HepG2 (cell line): ENCODE measurements at regions not wholly inside any gene's neighbourhood (a gene's known extent, or its start where the extent isn't known, plus 50 kb on each side); places are given as distances from the start of the nearest gene placed in this dataset.

Experiments used
- ATAC-seq: fragments of 200-7000 bp; cut with Tn5 transposase; 3 replicates; pipeline ENCODE4 v1.9.1; 2020; ENCODE audit warnings: mild to moderate bottlenecking, moderate library complexity
- BruUV-seq: library from RNA; stranded (reverse); fragments of 400-500 nt; replicated peaks from 2 replicates; lab custom pipeline; 2021; lab: Mats Ljungman, UMichigan
- CTCF ChIA-PET: fragments of 300-600 bp; formaldehyde crosslinking; extraction: SDS; loops from one replicate; lab custom pipeline; 2021; ENCODE audit warnings: low total read pairs, inconsistent platforms, low intra/inter-chr PET ratio; lab: Yijun Ruan, JAX
- POLR2A ChIA-PET: fragments of 350-600 bp; sonication (Branson Sonifier 250); formaldehyde crosslinking; loops from one replicate; lab custom pipeline; 2020; ENCODE audit warnings: antibody characterized with exemption, inconsistent platforms; lab: Yijun Ruan, JAX
- DNase-seq: peaks from one replicate; pipeline ENCODE4 v3.0.0-alpha.2; 2015; ENCODE audit warnings: low spot score
- FAIRE-seq: peaks from 3 replicates; lab custom pipeline; 2011; peaks lifted over from hg19 to GRCh38; lab: Jason Lieb, UNC
- H2AFZ ChIP-seq: one replicate; pipeline ENCODE4 v1.6.1; 2011; ENCODE audit warnings: low read length, inconsistent platforms
- H3K27ac ChIP-seq: fragments of 300-600 bp; 3 replicates; pipeline ENCODE4 v1.8.0; 2011; ENCODE audit warnings: mixed run types, mild to moderate bottlenecking, mixed read lengths, low read length, inconsistent platforms; ENCODE audit not compliant: insufficient read depth; ENCODE audit errors: extremely low read length
- H3K27me3 ChIP-seq, 2 experiments: fragments of 200-600 bp in 1 of 2; 2 replicates in 1 of 2; 3 replicates in 1 of 2; pipeline versions ENCODE4 v1.6.0 to v1.8.0; 2011; ENCODE audit warnings: low read length in 2 of 2, mild to moderate bottlenecking in 2 of 2, moderate library complexity in 2 of 2, inconsistent platforms in 1 of 2; ENCODE audit not compliant: insufficient read depth in 2 of 2, control insufficient read depth in 1 of 2
- H3K36me3 ChIP-seq, 2 experiments: fragments of 200-600 bp in 1 of 2; replicated peaks in 1 of 2; 2 replicates in 1 of 2; 3 replicates in 1 of 2; pipeline versions ENCODE4 v1.5.1 to v1.8.0; 2011; ENCODE audit warnings: low read length in 2 of 2, inconsistent platforms in 1 of 2; ENCODE audit not compliant: insufficient read depth in 2 of 2, control insufficient read depth in 1 of 2
- H3K4me1 ChIP-seq: 2 replicates; pipeline ENCODE4 v1.5.1; 2012; ENCODE audit warnings: low read length, inconsistent platforms; ENCODE audit not compliant: insufficient read depth
- H3K4me2 ChIP-seq: 2 replicates; pipeline ENCODE4 v1.6.0; 2011; ENCODE audit warnings: low read depth, low read length, inconsistent platforms
- H3K4me3 ChIP-seq, 3 experiments: fragments of 200-600 bp in 1 of 3; sonication (generic), shearing (Covaris generic) in 1 of 3; replicated peaks in 1 of 3; 2 replicates each; pipeline ENCODE4 v1.5.1; 2011 to 2016; ENCODE audit warnings: low read length in 3 of 3, inconsistent platforms in 2 of 3, low read depth in 2 of 3, mild to moderate bottlenecking in 2 of 3, control low read depth in 1 of 3, mixed read lengths in 1 of 3; ENCODE audit not compliant: insufficient read depth in 1 of 3
- H3K79me2 ChIP-seq: one replicate; pipeline ENCODE4 v1.6.1; 2011; ENCODE audit warnings: low read length, inconsistent platforms; ENCODE audit not compliant: insufficient read depth
- H3K9ac ChIP-seq: 2 replicates; pipeline ENCODE4 v1.6.0; 2011; ENCODE audit warnings: mild to moderate bottlenecking, low read depth, low read length, inconsistent platforms; ENCODE audit not compliant: insufficient read depth
- H3K9me3 ChIP-seq: 2 replicates; pipeline ENCODE4 v1.5.1; 2012; ENCODE audit warnings: mild to moderate bottlenecking, low read length
- H4K20me1 ChIP-seq: 2 replicates; pipeline ENCODE4 v1.6.0; 2011; ENCODE audit warnings: inconsistent platforms, mild to moderate bottlenecking, low read length, moderate library complexity; ENCODE audit not compliant: insufficient read depth
- EHMT2 ChIP-seq: fragments of 200-600 bp; sonication (generic); IDR thresholded peaks from 2 replicates; pipeline ENCODE4 v1.7.0; 2017; ENCODE audit warnings: antibody characterized with exemption, low read depth, low read length, borderline replicate concordance
- JUNB ChIP-seq: sonication (generic); formaldehyde crosslinking; IDR thresholded peaks from 2 replicates; pipeline ENCODE4 v1.8.0; 2022; ENCODE audit warnings: missing genetic modification reagents, mild to moderate bottlenecking, borderline replicate concordance
- MAFF ChIP-seq: IDR thresholded peaks from 2 replicates; pipeline ENCODE4 v1.6.1; 2011; ENCODE audit warnings: low read depth, low read length, improper control_type of control experiment
- MAFK ChIP-seq, 2 experiments: IDR thresholded peaks in 1 of 2; conservative IDR thresholded peaks in 1 of 2; 2 replicates each; pipeline ENCODE4 v1.6.1; 2011; ENCODE audit warnings: improper control_type of control experiment in 2 of 2, low read length in 2 of 2
- MXI1 ChIP-seq: IDR thresholded peaks from 3 replicates; pipeline ENCODE4 v1.6.1; 2012; ENCODE audit warnings: low read depth, low read length, inconsistent platforms, borderline replicate concordance
- SP140L ChIP-seq: sonication (generic); formaldehyde crosslinking; IDR thresholded peaks from 2 replicates; pipeline ENCODE4 v1.4.0; 2020; ENCODE audit warnings: missing genetic modification reagents, borderline replicate concordance
- ZNF382 ChIP-seq: sonication (generic); formaldehyde crosslinking; IDR thresholded peaks from 2 replicates; pipeline ENCODE4 v1.5.0; 2020; ENCODE audit warnings: missing genetic modification reagents, mild to moderate bottlenecking, borderline replicate concordance
- ZNF550 ChIP-seq: sonication (generic); formaldehyde crosslinking; IDR thresholded peaks from 2 replicates; pipeline ENCODE4 v1.4.0; 2020; ENCODE audit warnings: mild to moderate bottlenecking, missing genetic modification reagents, borderline replicate concordance
- ZNF605 ChIP-seq: sonication (generic); formaldehyde crosslinking; IDR thresholded peaks from 2 replicates; pipeline ENCODE4 v1.8.0; 2022; ENCODE audit warnings: mild to moderate bottlenecking, missing genetic modification reagents
- WGBS: methylation state at CpG from one replicate; pipeline ENCODE4 v1.1.6; 2017; ENCODE audit warnings: low lambda C conversion rate; 5-methylcytosine and 5-hydroxymethylcytosine counted together
- in situ Hi-C: cut with HindIII; loops from 2 replicates; pipeline ENCODE4 v1.10.0; 2017; ENCODE audit warnings: low pct_unique_long_range_greater_than_20kb; ENCODE audit not compliant: extremely low pct_ligation_motif_present
- intact Hi-C: fragments of 100-400 bp; cut with micrococcal nuclease; formaldehyde crosslinking; loops from one replicate; pipeline ENCODE4 v1.10.0; 2022; ENCODE audit not compliant: unreplicated experiment
- TF ChIP-seq, protein P1 (sequence below): sonication (generic); formaldehyde crosslinking; IDR thresholded peaks from 2 replicates; pipeline ENCODE4 v1.5.0; 2020; ENCODE audit warnings: missing genetic modification reagents
- TF ChIP-seq, protein P2 (sequence below): sonication (generic); formaldehyde crosslinking; IDR thresholded peaks from 2 replicates; pipeline ENCODE4 v1.9.0; 2022; ENCODE audit warnings: missing genetic modification reagents, mild to moderate bottlenecking, borderline replicate concordance
- TF ChIP-seq, protein P3 (sequence below): sonication (generic); formaldehyde crosslinking; IDR thresholded peaks from 2 replicates; pipeline ENCODE4 v1.5.0; 2020; ENCODE audit warnings: mild to moderate bottlenecking, missing genetic modification reagents, borderline replicate concordance

GRCh38 chr2:144963031-144963430 lies 443.1 kb upstream of the ZEB2 start:
- in situ Hi-C loops (no loop called here), intact Hi-C loops (no loop called here)
- Histone ChIP-seq H3K4me2 (no peak overlapping the region), H3K79me2 (no peaks in the 10 kb centered on the region), H3K36me3 (no peaks in the 10 kb centered on the region), H3K27ac (no peak overlapping the region), H3K9me3 (peaks cover 51% of the 10 kb centered on the region), H3K27me3 (no peaks in the 10 kb centered on the region), H4K20me1 (no peaks in the 10 kb centered on the region), H3K9ac (no peak overlapping the region), H2AFZ (no peak overlapping the region), H3K4me3 (no peak overlapping the region), H3K4me1 (no peaks in the 10 kb centered on the region)
- CTCF ChIA-PET = no interaction called here
- no peak for DNase-seq
- no TSS peak for BruUV-seq
- FAIRE-seq = no peak
- TF ChIP-seq MAFF (peak; percentile 83), ZNF550 (CRISPR knock-in tag) (no peak), SP140L (CRISPR knock-in tag) (no peak), ZNF605 (CRISPR knock-in tag) (no peak), MAFK (conservative IDR thresholded peaks at IDR 0.05 in 1 of 2, IDR thresholded peaks at IDR 0.05 in 1 of 2; ENCODE audit: low read length in 2 of 2) (peak; percentile 85 to 91), EHMT2 (no peak), JUNB (CRISPR knock-in tag) (no peak)
- TF ChIP-seq, protein P1, sequence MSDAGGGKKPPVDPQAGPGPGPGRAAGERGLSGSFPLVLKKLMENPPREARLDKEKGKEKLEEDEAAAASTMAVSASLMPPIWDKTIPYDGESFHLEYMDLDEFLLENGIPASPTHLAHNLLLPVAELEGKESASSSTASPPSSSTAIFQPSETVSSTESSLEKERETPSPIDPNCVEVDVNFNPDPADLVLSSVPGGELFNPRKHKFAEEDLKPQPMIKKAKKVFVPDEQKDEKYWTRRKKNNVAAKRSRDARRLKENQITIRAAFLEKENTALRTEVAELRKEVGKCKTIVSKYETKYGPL (CRISPR knock-in tag) = no peak
- ATAC-seq = no peak
- WGBS = 0% methylated on average over 2 of the region's 2 CpGs
- POLR2A ChIA-PET = no interaction called here

DNA sequence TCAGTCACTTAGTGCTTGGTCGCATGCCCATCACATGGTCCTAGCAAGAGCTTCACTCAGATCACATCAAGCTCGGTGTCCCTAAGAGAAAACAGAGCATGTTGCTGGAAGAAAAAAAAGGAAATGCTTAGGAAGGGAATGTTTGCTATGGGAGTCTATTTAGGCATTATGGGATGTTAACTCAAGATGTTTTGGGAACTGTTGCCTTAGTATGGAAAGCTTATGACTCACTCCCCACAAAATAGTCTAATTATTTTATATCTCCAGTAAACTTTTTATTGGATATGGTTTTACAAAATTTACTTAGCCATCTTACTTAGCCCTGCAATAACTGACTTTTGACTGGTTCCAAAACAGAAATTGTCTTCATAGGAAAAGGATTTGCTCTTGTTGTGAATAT lies 439.5 kb upstream of the ZEB2 start:
- in situ Hi-C loops = no loop called here
- WGBS = 0% methylated on average over 2 of the region's 2 CpGs
- no peaks in the 10 kb centered on the region for H4K20me1 ChIP-seq
- no peaks in the 10 kb centered on the region for H3K36me3 ChIP-seq
- DNase-seq (no peak), ATAC-seq (no peak), FAIRE-seq (no peak)
- no peaks in the 10 kb centered on the region for H3K27me3 ChIP-seq
- H3K9ac ChIP-seq = no peak overlapping the region
- H3K79me2 ChIP-seq = no peaks in the 10 kb centered on the region
- H2AFZ ChIP-seq = no peak overlapping the region
- CTCF ChIA-PET = no interaction called here
- POLR2A ChIA-PET = no interaction called here
- peaks cover 15% of the 10 kb centered on the region; the same call in 1 of the 2 replicates for H3K9me3 ChIP-seq
- intact Hi-C loops = no loop called here
- H3K27ac ChIP-seq = no peak overlapping the region
- no peak overlapping the region for H3K4me3 ChIP-seq
- H3K4me2 ChIP-seq = no peak overlapping the region
- BruUV-seq = no TSS peak
- no peaks in the 10 kb centered on the region for H3K4me1 ChIP-seq
- no peak for TF ChIP-seq MXI1
- TF ChIP-seq, protein P2, sequence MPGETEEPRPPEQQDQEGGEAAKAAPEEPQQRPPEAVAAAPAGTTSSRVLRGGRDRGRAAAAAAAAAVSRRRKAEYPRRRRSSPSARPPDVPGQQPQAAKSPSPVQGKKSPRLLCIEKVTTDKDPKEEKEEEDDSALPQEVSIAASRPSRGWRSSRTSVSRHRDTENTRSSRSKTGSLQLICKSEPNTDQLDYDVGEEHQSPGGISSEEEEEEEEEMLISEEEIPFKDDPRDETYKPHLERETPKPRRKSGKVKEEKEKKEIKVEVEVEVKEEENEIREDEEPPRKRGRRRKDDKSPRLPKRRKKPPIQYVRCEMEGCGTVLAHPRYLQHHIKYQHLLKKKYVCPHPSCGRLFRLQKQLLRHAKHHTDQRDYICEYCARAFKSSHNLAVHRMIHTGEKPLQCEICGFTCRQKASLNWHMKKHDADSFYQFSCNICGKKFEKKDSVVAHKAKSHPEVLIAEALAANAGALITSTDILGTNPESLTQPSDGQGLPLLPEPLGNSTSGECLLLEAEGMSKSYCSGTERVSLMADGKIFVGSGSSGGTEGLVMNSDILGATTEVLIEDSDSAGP = no peak
- TF ChIP-seq, protein P3, sequence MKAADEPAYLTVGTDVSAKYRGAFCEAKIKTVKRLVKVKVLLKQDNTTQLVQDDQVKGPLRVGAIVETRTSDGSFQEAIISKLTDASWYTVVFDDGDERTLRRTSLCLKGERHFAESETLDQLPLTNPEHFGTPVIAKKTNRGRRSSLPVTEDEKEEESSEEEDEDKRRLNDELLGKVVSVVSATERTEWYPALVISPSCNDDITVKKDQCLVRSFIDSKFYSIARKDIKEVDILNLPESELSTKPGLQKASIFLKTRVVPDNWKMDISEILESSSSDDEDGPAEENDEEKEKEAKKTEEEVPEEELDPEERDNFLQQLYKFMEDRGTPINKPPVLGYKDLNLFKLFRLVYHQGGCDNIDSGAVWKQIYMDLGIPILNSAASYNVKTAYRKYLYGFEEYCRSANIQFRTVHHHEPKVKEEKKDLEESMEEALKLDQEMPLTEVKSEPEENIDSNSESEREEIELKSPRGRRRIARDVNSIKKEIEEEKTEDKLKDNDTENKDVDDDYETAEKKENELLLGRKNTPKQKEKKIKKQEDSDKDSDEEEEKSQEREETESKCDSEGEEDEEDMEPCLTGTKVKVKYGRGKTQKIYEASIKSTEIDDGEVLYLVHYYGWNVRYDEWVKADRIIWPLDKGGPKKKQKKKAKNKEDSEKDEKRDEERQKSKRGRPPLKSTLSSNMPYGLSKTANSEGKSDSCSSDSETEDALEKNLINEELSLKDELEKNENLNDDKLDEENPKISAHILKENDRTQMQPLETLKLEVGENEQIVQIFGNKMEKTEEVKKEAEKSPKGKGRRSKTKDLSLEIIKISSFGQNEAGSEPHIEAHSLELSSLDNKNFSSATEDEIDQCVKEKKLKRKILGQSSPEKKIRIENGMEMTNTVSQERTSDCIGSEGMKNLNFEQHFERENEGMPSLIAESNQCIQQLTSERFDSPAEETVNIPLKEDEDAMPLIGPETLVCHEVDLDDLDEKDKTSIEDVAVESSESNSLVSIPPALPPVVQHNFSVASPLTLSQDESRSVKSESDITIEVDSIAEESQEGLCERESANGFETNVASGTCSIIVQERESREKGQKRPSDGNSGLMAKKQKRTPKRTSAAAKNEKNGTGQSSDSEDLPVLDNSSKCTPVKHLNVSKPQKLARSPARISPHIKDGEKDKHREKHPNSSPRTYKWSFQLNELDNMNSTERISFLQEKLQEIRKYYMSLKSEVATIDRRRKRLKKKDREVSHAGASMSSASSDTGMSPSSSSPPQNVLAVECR (CRISPR knock-in tag) = no peak
- no peak for TF ChIP-seq ZNF382 (CRISPR knock-in tag)
